WERI-Rb-1 (cell line): ENCODE measurements at regions not wholly inside any gene's neighbourhood (a gene's known extent, or its start where the extent isn't known, plus 50 kb on each side); places are given as distances from the start of the nearest gene placed in this dataset.

Experiments used
- DNase-seq: peaks from one replicate; pipeline ENCODE4 v3.0.0-alpha.2; 2020
- H3K27ac ChIP-seq: fragments of 250-450 bp; sonication (Bioruptor Pico); 2 replicates; pipeline ENCODE4 v1.5.1; 2020; ENCODE audit warnings: mild to moderate bottlenecking, moderate library complexity
- H3K27me3 ChIP-seq: fragments of 250-450 bp; sonication (Bioruptor Pico); 2 replicates; pipeline ENCODE4 v1.5.1; 2021; ENCODE audit warnings: mild to moderate bottlenecking, low read depth, moderate library complexity; ENCODE audit not compliant: insufficient read depth, severe bottlenecking
- H3K36me3 ChIP-seq: fragments of 250-450 bp; sonication (Bioruptor Pico); 2 replicates; pipeline ENCODE4 v1.5.1; 2020; ENCODE audit warnings: mild to moderate bottlenecking, moderate library complexity
- H3K4me3 ChIP-seq: 2 replicates; pipeline ENCODE4 v1.5.1; 2011; ENCODE audit warnings: low read depth, mild to moderate bottlenecking, control low read depth, low read length
- H3K9me3 ChIP-seq: fragments of 250-450 bp; sonication (Bioruptor Pico); 2 replicates; pipeline ENCODE4 v1.5.1; 2021; ENCODE audit warnings: mild to moderate bottlenecking, moderate library complexity; ENCODE audit not compliant: severe bottlenecking
- CTCF ChIP-seq: IDR thresholded peaks from 2 replicates; pipeline ENCODE4 v1.5.1; 2011; ENCODE audit warnings: low read depth, mild to moderate bottlenecking, control low read depth, inconsistent platforms, low read length

- no peak for TF ChIP-seq CTCF
- Histone ChIP-seq H3K27me3 (peaks cover 12% of the 10 kb centered on the region), H3K27ac (no peak overlapping the region), H3K36me3 (no peaks in the 10 kb centered on the region), H3K4me3 (no peak overlapping the region), H3K9me3 (no peaks in the 10 kb centered on the region)
- DNase-seq = no peak
Observed at GRCh38 chr3:44019736-44020135, 221.9 kb upstream of the TOPAZ1 start.

GRCh38 chr3:44020143-44020542 lies 221.5 kb upstream of the TOPAZ1 start:
- Histone ChIP-seq H3K27me3 (peaks cover 12% of the 10 kb centered on the region), H3K4me3 (no peak overlapping the region), H3K36me3 (no peaks in the 10 kb centered on the region), H3K27ac (no peak overlapping the region), H3K9me3 (no peaks in the 10 kb centered on the region)
- no peak for DNase-seq
- TF ChIP-seq CTCF = no peak

GRCh38 chr3:44021651-44022594 lies 219.8 kb upstream of the TOPAZ1 start:
- Histone ChIP-seq H3K36me3 (no peaks in the 10 kb centered on the region), H3K4me3 (no peak overlapping the region), H3K27me3 (peaks cover 12% of the 10 kb centered on the region), H3K27ac (no peak overlapping the region), H3K9me3 (no peaks in the 10 kb centered on the region)
- TF ChIP-seq CTCF = no peak
- DNase-seq = no peak

GRCh38 chr3:44023961-44024593 lies 217.6 kb upstream of the TOPAZ1 start:
- Histone ChIP-seq H3K36me3 (no peaks in the 10 kb centered on the region), H3K9me3 (no peaks in the 10 kb centered on the region), H3K4me3 (no peak overlapping the region), H3K27me3 (peaks cover 7% of the 10 kb centered on the region), H3K27ac (no peak overlapping the region)
- no peak for DNase-seq
- TF ChIP-seq CTCF = no peak

- DNase-seq = no peak
- Histone ChIP-seq H3K36me3 (no peaks in the 10 kb centered on the region), H3K4me3 (no peak overlapping the region), H3K9me3 (no peaks in the 10 kb centered on the region), H3K27ac (no peak overlapping the region), H3K27me3 (peaks cover 6% of the 10 kb centered on the region)
- no peak for TF ChIP-seq CTCF
Observed at GRCh38 chr3:44026220-44026865, 215.3 kb upstream of the TOPAZ1 start.
